GM19452 (cell line): ENCODE measurements at regions not wholly inside any gene's neighbourhood (a gene's known extent, or its start where the extent isn't known, plus 50 kb on each side); places are given as distances from the start of the nearest gene placed in this dataset.

Source experiments
- ATAC-seq: cut with Tn5 transposase; IDR thresholded peaks from one replicate; pipeline ENCODE4 v1.9.1; 2021; ENCODE audit not compliant: unreplicated experiment

- ATAC-seq = no peak
These were observed 57.8 kb upstream of the PLAC8 start for GRCh38 chr4:83172371-83172770.

- no peak for ATAC-seq
These were observed 57.0 kb upstream of the PLAC8 start for GRCh38 chr4:83171436-83172039.

GRCh38 chr4:83170952-83171399 lies 56.4 kb upstream of the PLAC8 start:
- no peak for ATAC-seq
